A549 (cell line): ENCODE measurements at regions not wholly inside any gene's neighbourhood (a gene's known extent, or its start where the extent isn't known, plus 50 kb on each side); places are given as distances from the start of the nearest gene placed in this dataset.

Source experiments
- ATAC-seq, 2 experiments: fragments of 200-7000 bp in 1 of 2; fragments of >200 bp in 1 of 2; cut with Nextera tagmentation in 1 of 2; cut with Tn5 transposase in 1 of 2; 3 replicates each; pipeline versions ENCODE4 v1.8.0 to v1.9.1; 2018 to 2020; ENCODE audit warnings: mild to moderate bottlenecking in 1 of 2, moderate library complexity in 1 of 2
- CTCF ChIA-PET: fragments of 300-600 bp; sonication (Branson Sonifier 250); formaldehyde crosslinking; extraction: SDS; loops from one replicate; lab custom pipeline; 2021; ENCODE audit warnings: antibody characterized with exemption, inconsistent platforms; lab: Yijun Ruan, JAX
- POLR2A ChIA-PET: fragments of 350-600 bp; formaldehyde crosslinking; extraction: SDS; loops from one replicate; lab custom pipeline; 2021; ENCODE audit warnings: antibody characterized with exemption, inconsistent platforms; lab: Yijun Ruan, JAX
- DNase-seq, 2 experiments: peaks; one replicate each; pipeline versions ENCODE4 v3.0.0 to v3.0.0-alpha.2; 2011 to 2016; ENCODE audit warnings: low read depth in 1 of 2, low spot score in 1 of 2
- FAIRE-seq: peaks from 2 replicates; lab custom pipeline; 2011; peaks lifted over from hg19 to GRCh38; lab: Jason Lieb, UNC
- H3K27ac ChIP-seq, 2 experiments: fragments of >200 bp; sonication (Bioruptor Twin); formaldehyde crosslinking; 3 replicates each; pipeline ENCODE4 v1.5.1; 2016 to 2017
- H3K4me1 ChIP-seq: fragments of >200 bp; sonication (Bioruptor Twin); formaldehyde crosslinking; 3 replicates; pipeline ENCODE4 v1.6.1; 2016
- H3K4me2 ChIP-seq: fragments of >200 bp; sonication (Bioruptor Twin); formaldehyde crosslinking; 3 replicates; pipeline ENCODE4 v1.6.1; 2016
- H3K4me3 ChIP-seq: fragments of >200 bp; sonication (Bioruptor Twin); formaldehyde crosslinking; 3 replicates; pipeline ENCODE4 v1.5.1; 2016
- H3K9me3 ChIP-seq: fragments of >200 bp; sonication (Bioruptor Twin); formaldehyde crosslinking; 3 replicates; pipeline ENCODE4 v1.6.1; 2016
- ATOH8 ChIP-seq: fragments of 250-450 bp; sonication (Bioruptor Pico); IDR thresholded peaks from 2 replicates; pipeline ENCODE4 v1.5.0; 2020; ENCODE audit warnings: low read depth, mild to moderate bottlenecking, moderate library complexity
- CHD2 ChIP-seq: fragments of 150-350 bp; IDR thresholded peaks from 2 replicates; pipeline ENCODE4 v1.6.1; 2014; ENCODE audit warnings: low read length; ENCODE audit not compliant: partially characterized antibody
- CHD4 ChIP-seq: fragments of 200-600 bp; sonication (generic); IDR thresholded peaks from 2 replicates; pipeline ENCODE4 v1.6.1; 2016; ENCODE audit warnings: antibody characterized with exemption, mild to moderate bottlenecking, borderline replicate concordance
- EP300 ChIP-seq, 2 experiments: fragments of >200 bp; sonication (Bioruptor Twin); formaldehyde crosslinking; IDR thresholded peaks; 2 replicates in 1 of 2; 3 replicates in 1 of 2; pipeline ENCODE4 v1.6.1; 2016 to 2017
- FOXS1 ChIP-seq: fragments of 250-450 bp; sonication (Bioruptor Pico); IDR thresholded peaks from 2 replicates; pipeline ENCODE4 v1.5.0; 2020; ENCODE audit warnings: mild to moderate bottlenecking, moderate library complexity
- JUN ChIP-seq, 2 experiments: fragments of >200 bp; sonication (Bioruptor Twin); formaldehyde crosslinking; IDR thresholded peaks; 2 replicates in 1 of 2; 3 replicates in 1 of 2; pipeline ENCODE4 v1.6.1; 2016 to 2017
- MAFK ChIP-seq: fragments of 450-650 bp; IDR thresholded peaks from 2 replicates; pipeline ENCODE4 v1.6.1; 2014; ENCODE audit not compliant: partially characterized antibody
- POLR2A ChIP-seq: IDR thresholded peaks from 2 replicates; pipeline ENCODE4 v1.6.1; 2012; ENCODE audit warnings: mild to moderate bottlenecking, low read length
- SREBF2 ChIP-seq: fragments of 450-650 bp; IDR thresholded peaks from 2 replicates; pipeline ENCODE4 v1.6.1; 2014; ENCODE audit warnings: mild to moderate bottlenecking, moderate library complexity
- TFCP2L1 ChIP-seq: fragments of 250-450 bp; sonication (Bioruptor Pico); IDR thresholded peaks from 2 replicates; pipeline ENCODE4 v1.5.0; 2021; ENCODE audit warnings: mild to moderate bottlenecking
- WGBS: methylation state at CpG from one replicate; pipeline ENCODE4 v1.1.6; 2017; ENCODE audit errors: missing lambda C conversion rate; 5-methylcytosine and 5-hydroxymethylcytosine counted together

DNA sequence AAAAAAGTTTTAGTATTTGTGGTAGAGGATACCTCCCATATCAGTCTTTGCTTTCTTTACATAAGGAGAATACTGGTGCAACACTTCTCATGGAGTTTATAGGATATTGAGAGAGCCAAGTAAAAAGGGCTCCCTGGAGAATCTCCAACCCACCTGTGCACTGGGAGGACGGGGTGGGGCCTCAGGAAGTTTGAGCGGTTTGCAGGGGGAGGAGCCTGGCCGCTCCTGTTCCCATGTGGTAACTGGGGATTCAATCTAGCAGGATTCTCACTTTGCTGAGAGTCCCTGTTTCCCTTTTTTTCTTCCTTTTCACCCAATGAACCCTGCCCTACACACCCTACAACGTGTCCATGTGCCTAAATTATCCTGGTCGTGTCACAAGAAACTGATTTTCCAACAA, 82.8 kb downstream of the APTX start:
- Histone ChIP-seq H3K4me2 (no peak overlapping the region), H3K9me3 (no peaks in the 10 kb centered on the region), H3K27ac (no peak overlapping the region), H3K4me3 (no peak overlapping the region), H3K4me1 (no peaks in the 10 kb centered on the region)
- CTCF ChIA-PET = interaction anchor here (0.8 to 1.4 kb wide), 3 partner anchors 36 to 539 kb away, joined by 3 to 6 read pairs (median 4); no protein-coding TSS in a partner anchor
- 5% methylated on average over 5 of the region's 5 CpGs for WGBS
- TF ChIP-seq SREBF2 = no peak
- TF ChIP-seq JUN (IDR thresholded peaks at IDR 0.05) = no peak
- no peak for TF ChIP-seq POLR2A
- no peak for TF ChIP-seq EP300 (IDR thresholded peaks at IDR 0.05)
- TF ChIP-seq CHD4 = no peak
- no peak for TF ChIP-seq MAFK
- TF ChIP-seq FOXS1 (CRISPR knock-in tag) = no peak
- TF ChIP-seq ATOH8 (CRISPR knock-in tag) = no peak
- no peak for TF ChIP-seq CHD2
- TF ChIP-seq TFCP2L1 (CRISPR knock-in tag) = no peak
- FAIRE-seq (no peak), ATAC-seq (no peak), DNase-seq (no peak)
- POLR2A ChIA-PET = no interaction called here
